RWPE1 (cell line): ENCODE measurements at regions not wholly inside any gene's neighbourhood (a gene's known extent, or its start where the extent isn't known, plus 50 kb on each side); places are given as distances from the start of the nearest gene placed in this dataset.

Source experiments
- CTCF ChIA-PET: fragments of 350-600 bp; sonication (Branson Sonifier 250); formaldehyde crosslinking; extraction: SDS; loops from one replicate; lab custom pipeline; 2021; lab: Yijun Ruan, JAX
- POLR2A ChIA-PET: fragments of 400-600 bp; formaldehyde crosslinking; extraction: SDS; loops from one replicate; lab custom pipeline; 2020; ENCODE audit warnings: antibody characterized with exemption; ENCODE audit not compliant: low non-redundant PET; lab: Yijun Ruan, JAX
- DNase-seq: peaks from one replicate; pipeline ENCODE4 v3.0.0; 2012; ENCODE audit warnings: low spot score
- H3K27ac ChIP-seq: fragments of 450-650 bp; 2 replicates; pipeline ENCODE4 v1.5.1; 2017
- CTCF ChIP-seq: fragments of 450-650 bp; conservative IDR thresholded peaks from 2 replicates; pipeline ENCODE4 v1.5.1; 2017; ENCODE audit warnings: low read depth, mild to moderate bottlenecking

- CTCF ChIA-PET: no interaction called here
- TF ChIP-seq CTCF: no peak
Measured at GRCh38 chr10:108779501-108779900, 1143.8 kb downstream of the XPNPEP1 start.

GRCh38 chr10:108775911-108776475, 1147.3 kb downstream of the XPNPEP1 start:
- DNase-seq: no peak
- ChIA-PET POLR2A (no interaction called here), CTCF (no interaction called here)
- no peak overlapping the region for H3K27ac ChIP-seq
- no peak for TF ChIP-seq CTCF

More at GRCh38 chr10:108779501-108779900, 1143.8 kb downstream of the XPNPEP1 start:
- H3K27ac ChIP-seq: no peak overlapping the region
- POLR2A ChIA-PET: no interaction called here
- DNase-seq: no peak

- H3K27ac ChIP-seq: no peak overlapping the region
- TF ChIP-seq CTCF: no peak
- POLR2A ChIA-PET: no interaction called here
- DNase-seq: no peak
- CTCF ChIA-PET: no interaction called here
Measured at GRCh38 chr10:108771106-108771505, 1152.2 kb downstream of the XPNPEP1 start.

GRCh38 chr10:108765794-108766193, 1157.5 kb downstream of the XPNPEP1 start:
- no peak for DNase-seq
- POLR2A ChIA-PET: no interaction called here
- H3K27ac ChIP-seq: no peak overlapping the region
- CTCF ChIA-PET: no interaction called here
- no peak for TF ChIP-seq CTCF

- no peak overlapping the region for H3K27ac ChIP-seq
- ChIA-PET CTCF (no interaction called here), POLR2A (no interaction called here)
- DNase-seq: no peak
- TF ChIP-seq CTCF: no peak
Measured at GRCh38 chr10:108757946-108758345, 1165.4 kb downstream of the XPNPEP1 start.

- POLR2A ChIA-PET: no interaction called here
- TF ChIP-seq CTCF: no peak
- CTCF ChIA-PET: no interaction called here
- no peak overlapping the region for H3K27ac ChIP-seq
- DNase-seq: no peak
Measured at GRCh38 chr10:108755646-108756045, 1167.7 kb downstream of the XPNPEP1 start.
